HG02610 (cell line): ENCODE measurements at regions not wholly inside any gene's neighbourhood (a gene's known extent, or its start where the extent isn't known, plus 50 kb on each side); places are given as distances from the start of the nearest gene placed in this dataset.

Source experiments
- ATAC-seq: cut with Tn5 transposase; IDR thresholded peaks from one replicate; pipeline ENCODE4 v1.9.1; 2021; ENCODE audit warnings: mild to moderate bottlenecking, moderate library complexity; ENCODE audit not compliant: unreplicated experiment

- ATAC-seq, result no peak
Observed at GRCh38 chr11:80593648-80594374, 1153.0 kb upstream of the TENM4 start.

- no peak for ATAC-seq
Observed at GRCh38 chr11:80592546-80592945, 1151.7 kb upstream of the TENM4 start.

- no peak for ATAC-seq
Observed at GRCh38 chr11:80587906-80588305, 1147.1 kb upstream of the TENM4 start.

GRCh38 chr11:80586464-80586863, 1145.6 kb upstream of the TENM4 start:
- ATAC-seq, result no peak

- no peak for ATAC-seq
Observed at GRCh38 chr11:80584661-80585060, 1143.8 kb upstream of the TENM4 start.

GRCh38 chr11:80569832-80570231, 1129.0 kb upstream of the TENM4 start:
- no peak for ATAC-seq

GRCh38 chr11:80565231-80565630, 1124.4 kb upstream of the TENM4 start:
- no peak for ATAC-seq

GRCh38 chr11:80562523-80563125, 1121.8 kb upstream of the TENM4 start:
- no peak for ATAC-seq

GRCh38 chr11:80559942-80560341, 1119.1 kb upstream of the TENM4 start:
- ATAC-seq, result no peak

- no peak for ATAC-seq
Observed at GRCh38 chr11:80553565-80553964, 1112.7 kb upstream of the TENM4 start.

- no peak for ATAC-seq
Observed at GRCh38 chr11:80542704-80543103, 1101.9 kb upstream of the TENM4 start.

- no peak for ATAC-seq
Observed at GRCh38 chr11:80538040-80538439, 1097.2 kb upstream of the TENM4 start.

- no peak for ATAC-seq
Observed at GRCh38 chr11:80533463-80533862, 1092.6 kb upstream of the TENM4 start.

GRCh38 chr11:80532633-80533232, 1091.9 kb upstream of the TENM4 start:
- no peak for ATAC-seq

GRCh38 chr11:80529726-80530125, 1088.9 kb upstream of the TENM4 start:
- ATAC-seq, result no peak

- no peak for ATAC-seq
Observed at GRCh38 chr11:80525663-80526405, 1085.0 kb upstream of the TENM4 start.

- ATAC-seq, result no peak
Observed at GRCh38 chr11:80524349-80524748, 1083.5 kb upstream of the TENM4 start.

- ATAC-seq, result no peak
Observed at GRCh38 chr11:80523057-80523456, 1082.2 kb upstream of the TENM4 start.

GRCh38 chr11:80521592-80521991, 1080.8 kb upstream of the TENM4 start:
- ATAC-seq, result no peak

- ATAC-seq, result no peak
Observed at GRCh38 chr11:80520507-80520887, 1079.7 kb upstream of the TENM4 start.

GRCh38 chr11:80519596-80520506, 1079.0 kb upstream of the TENM4 start:
- ATAC-seq, result no peak
